Smooth muscle cell (in vitro differentiated cells): ENCODE measurements at regions not wholly inside any gene's neighbourhood (a gene's known extent, or its start where the extent isn't known, plus 50 kb on each side); places are given as distances from the start of the nearest gene placed in this dataset.

ENCODE experiments used
- DNase-seq: peaks from one replicate; lab custom pipeline; 2025; ENCODE audit not compliant: unreplicated experiment; lab: John Stamatoyannopoulos, UW
- H2AFZ ChIP-seq: fragments of 200-600 bp; sonication (generic); 2 replicates; pipeline ENCODE4 v1.6.0; 2016; ENCODE audit warnings: antibody characterized with exemption, low read depth, mild to moderate bottlenecking
- H3F3A ChIP-seq: fragments of 200-600 bp; sonication (generic); 2 replicates; pipeline ENCODE4 v1.6.0; 2017; ENCODE audit warnings: antibody characterized with exemption, low read depth
- H3K27ac ChIP-seq: fragments of 200-600 bp; sonication (generic); 2 replicates; pipeline ENCODE4 v1.5.1; 2016; ENCODE audit warnings: low read depth, mild to moderate bottlenecking
- H3K27me3 ChIP-seq: fragments of 200-600 bp; sonication (generic); 2 replicates; pipeline ENCODE4 v1.6.1; 2016; ENCODE audit warnings: low read depth, mild to moderate bottlenecking
- H3K36me3 ChIP-seq: fragments of 200-600 bp; sonication (generic); 2 replicates; pipeline ENCODE4 v1.5.1; 2016; ENCODE audit warnings: low read depth
- H3K4me1 ChIP-seq: fragments of 200-600 bp; sonication (generic); 2 replicates; pipeline ENCODE4 v1.5.1; 2016; ENCODE audit warnings: low read depth
- H3K4me2 ChIP-seq: fragments of 200-600 bp; sonication (generic); 2 replicates; pipeline ENCODE4 v1.6.0; 2016; ENCODE audit warnings: mild to moderate bottlenecking
- H3K4me3 ChIP-seq: fragments of 200-600 bp; sonication (generic); 2 replicates; pipeline ENCODE4 v1.5.1; 2016; ENCODE audit warnings: mild to moderate bottlenecking
- H3K79me2 ChIP-seq: fragments of 200-600 bp; sonication (generic); 2 replicates; pipeline ENCODE4 v1.6.0; 2016; ENCODE audit warnings: low read depth, mild to moderate bottlenecking
- H3K9ac ChIP-seq: fragments of 200-600 bp; sonication (generic); 2 replicates; pipeline ENCODE4 v1.6.0; 2016; ENCODE audit warnings: low read depth
- H3K9me3 ChIP-seq: fragments of 200-600 bp; sonication (generic); replicated peaks from 2 replicates; pipeline ENCODE4 v1.5.1; 2016; ENCODE audit warnings: low read depth
- H4K20me1 ChIP-seq: fragments of 200-600 bp; sonication (generic); 2 replicates; pipeline ENCODE4 v1.6.0; 2016; ENCODE audit warnings: low read depth
- WGBS: methylation state at CpG from one replicate; pipeline ENCODE4 v1.1.7; 2016; ENCODE audit warnings: low lambda C conversion rate; 5-methylcytosine and 5-hydroxymethylcytosine counted together
- TF ChIP-seq, protein P1 (sequence below): fragments of 200-600 bp; sonication (generic); IDR thresholded peaks from 2 replicates; pipeline ENCODE4 v1.5.1; 2017; ENCODE audit warnings: borderline replicate concordance, mild to moderate bottlenecking, antibody characterized with exemption; ENCODE audit not compliant: insufficient read depth, poor library complexity, severe bottlenecking

DNA sequence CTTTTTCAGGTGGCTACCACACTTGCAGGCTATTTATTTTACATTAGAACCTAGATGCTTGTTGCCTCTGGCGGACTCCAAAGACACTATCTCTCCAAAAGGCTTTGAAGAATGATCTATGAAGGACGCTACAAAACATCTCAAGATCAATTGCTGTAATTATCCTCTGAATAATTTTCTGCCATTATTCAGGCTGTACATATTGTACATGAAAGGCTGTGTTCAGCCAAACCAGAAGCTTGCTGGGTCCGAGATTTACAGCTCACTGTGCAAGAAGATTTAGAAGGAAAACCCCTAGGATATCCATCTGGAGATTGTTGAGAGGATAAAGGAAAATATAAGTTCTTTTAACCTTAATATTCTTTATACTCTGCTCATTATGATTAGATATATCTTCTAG is 523.6 kb upstream of the PLXNA2 start:
- 84% methylated on average over 3 of the region's 3 CpGs for WGBS
- no peaks in the 10 kb centered on the region for H3F3A ChIP-seq

GRCh38 chr1:208772891-208773290 is 528.7 kb upstream of the PLXNA2 start:
- no peak overlapping the region for H3K9ac ChIP-seq
- H3K4me2 ChIP-seq, result no peak overlapping the region
- H3K9me3 ChIP-seq, result no peaks in the 10 kb centered on the region
- TF ChIP-seq, protein P1, sequence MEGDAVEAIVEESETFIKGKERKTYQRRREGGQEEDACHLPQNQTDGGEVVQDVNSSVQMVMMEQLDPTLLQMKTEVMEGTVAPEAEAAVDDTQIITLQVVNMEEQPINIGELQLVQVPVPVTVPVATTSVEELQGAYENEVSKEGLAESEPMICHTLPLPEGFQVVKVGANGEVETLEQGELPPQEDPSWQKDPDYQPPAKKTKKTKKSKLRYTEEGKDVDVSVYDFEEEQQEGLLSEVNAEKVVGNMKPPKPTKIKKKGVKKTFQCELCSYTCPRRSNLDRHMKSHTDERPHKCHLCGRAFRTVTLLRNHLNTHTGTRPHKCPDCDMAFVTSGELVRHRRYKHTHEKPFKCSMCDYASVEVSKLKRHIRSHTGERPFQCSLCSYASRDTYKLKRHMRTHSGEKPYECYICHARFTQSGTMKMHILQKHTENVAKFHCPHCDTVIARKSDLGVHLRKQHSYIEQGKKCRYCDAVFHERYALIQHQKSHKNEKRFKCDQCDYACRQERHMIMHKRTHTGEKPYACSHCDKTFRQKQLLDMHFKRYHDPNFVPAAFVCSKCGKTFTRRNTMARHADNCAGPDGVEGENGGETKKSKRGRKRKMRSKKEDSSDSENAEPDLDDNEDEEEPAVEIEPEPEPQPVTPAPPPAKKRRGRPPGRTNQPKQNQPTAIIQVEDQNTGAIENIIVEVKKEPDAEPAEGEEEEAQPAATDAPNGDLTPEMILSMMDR, result no peak
- no peaks in the 10 kb centered on the region for H4K20me1 ChIP-seq
- no peaks in the 10 kb centered on the region for H3K4me1 ChIP-seq
- peaks cover 6% of the 10 kb centered on the region for H3K27me3 ChIP-seq
- H3F3A ChIP-seq, result no peaks in the 10 kb centered on the region
- no peaks in the 10 kb centered on the region for H3K79me2 ChIP-seq
- no peak overlapping the region for H2AFZ ChIP-seq
- no peak overlapping the region for H3K27ac ChIP-seq
- no peak for DNase-seq
- WGBS, result 75% methylated on average over 4 of the region's 4 CpGs
- no peak overlapping the region for H3K4me3 ChIP-seq
- H3K36me3 ChIP-seq, result no peaks in the 10 kb centered on the region

More for the DNA sequence above, 523.6 kb upstream of the PLXNA2 start:
- Histone ChIP-seq H3K9ac (no peak overlapping the region), H3K4me1 (no peaks in the 10 kb centered on the region), H3K4me2 (no peak overlapping the region), H3K9me3 (no peaks in the 10 kb centered on the region), H3K36me3 (no peaks in the 10 kb centered on the region), H4K20me1 (no peaks in the 10 kb centered on the region), H3K79me2 (no peaks in the 10 kb centered on the region), H3K4me3 (no peak overlapping the region), H3K27me3 (peaks cover 6% of the 10 kb centered on the region), H3K27ac (no peak overlapping the region), H2AFZ (no peak overlapping the region)
- TF ChIP-seq, protein P1, result no peak
- DNase-seq, result no peak

DNA sequence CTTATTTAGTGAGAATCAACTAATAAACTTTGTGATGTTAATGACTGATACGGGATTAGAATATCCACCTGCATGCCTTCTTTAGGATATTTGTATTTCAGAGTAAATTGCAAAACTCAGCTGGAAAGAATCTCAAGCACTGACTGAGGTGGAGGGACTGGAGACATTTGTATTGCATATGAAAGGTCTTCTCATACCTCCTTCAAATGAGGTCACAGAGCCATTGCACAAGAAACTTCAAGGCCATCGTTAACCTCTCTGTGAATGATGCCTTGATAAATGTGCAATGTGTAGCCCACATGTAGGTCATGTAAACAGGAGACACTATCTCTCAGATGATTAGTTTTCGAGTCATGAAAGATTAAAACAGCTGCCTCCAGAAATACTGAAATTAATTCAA is 531.7 kb upstream of the PLXNA2 start:
- H3K4me2 ChIP-seq, result no peak overlapping the region
- WGBS, result 76% methylated on average over 3 of the region's 3 CpGs
- no peak for DNase-seq
- no peaks in the 10 kb centered on the region for H3F3A ChIP-seq
- no peak overlapping the region for H3K9ac ChIP-seq
- peaks cover 9% of the 10 kb centered on the region for H3K27me3 ChIP-seq
- H2AFZ ChIP-seq, result no peak overlapping the region
- no peaks in the 10 kb centered on the region for H3K4me1 ChIP-seq
- no peaks in the 10 kb centered on the region for H3K79me2 ChIP-seq
- TF ChIP-seq, protein P1, result no peak
- H3K36me3 ChIP-seq, result no peaks in the 10 kb centered on the region
- H3K27ac ChIP-seq, result no peak overlapping the region
- no peaks in the 10 kb centered on the region for H4K20me1 ChIP-seq
- H3K9me3 ChIP-seq, result no peaks in the 10 kb centered on the region
- H3K4me3 ChIP-seq, result no peak overlapping the region

DNA sequence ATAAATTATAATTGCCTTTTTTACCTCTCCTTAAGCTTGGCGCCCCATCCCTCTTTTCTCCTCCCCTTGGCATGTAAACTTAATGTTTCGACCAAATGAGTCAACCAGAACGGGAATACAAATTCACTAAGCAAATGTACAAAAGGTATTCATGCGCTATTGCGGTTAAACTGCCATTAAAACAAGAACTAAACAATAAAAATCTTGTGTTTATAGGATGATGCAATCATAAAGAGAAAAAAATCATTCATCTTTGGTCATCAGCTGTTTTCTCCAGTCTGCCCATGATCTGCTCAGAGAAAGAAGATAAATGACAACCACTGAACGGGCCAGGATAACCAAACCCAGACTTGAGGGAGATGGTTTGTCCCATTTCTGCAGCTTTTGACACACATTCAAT is 534.2 kb upstream of the PLXNA2 start:
- no peak overlapping the region for H3K4me3 ChIP-seq
- no peaks in the 10 kb centered on the region for H4K20me1 ChIP-seq
- no peak overlapping the region for H3K9ac ChIP-seq
- H3K27me3 ChIP-seq, result peaks cover 19% of the 10 kb centered on the region
- no peak for DNase-seq
- H3K4me1 ChIP-seq, result no peaks in the 10 kb centered on the region
- H3K27ac ChIP-seq, result no peak overlapping the region
- no peak overlapping the region for H3K4me2 ChIP-seq
- TF ChIP-seq, protein P1, result no peak
- WGBS, result 88% methylated on average over 6 of the region's 6 CpGs
- H2AFZ ChIP-seq, result no peak overlapping the region
- H3F3A ChIP-seq, result no peaks in the 10 kb centered on the region
- H3K9me3 ChIP-seq, result no peaks in the 10 kb centered on the region
- no peaks in the 10 kb centered on the region for H3K79me2 ChIP-seq
- H3K36me3 ChIP-seq, result no peaks in the 10 kb centered on the region
